Coronary artery (tissue), 2 donors: ENCODE measurements at regions not wholly inside any gene's neighbourhood (a gene's known extent, or its start where the extent isn't known, plus 50 kb on each side); places are given as distances from the start of the nearest gene placed in this dataset.
"Not testable (repeated sequence)": the region's sequence is repeated elsewhere in the genome, so short reads cannot be mapped to it uniquely, and the experiment has no call there.

Experiments used
- DNase-seq: peaks from one replicate; pipeline ENCODE4 v3.0.0-alpha.2; 2017; ENCODE audit warnings: low spot score
- H3K27ac ChIP-seq, 2 donors: fragments of 200-600 bp; sonication (generic); one replicate each; pipeline ENCODE4 v1.5.1; 2016 to 2019
- H3K4me3 ChIP-seq: fragments of 200-600 bp; sonication (generic); 2 replicates; pipeline ENCODE4 v1.5.1; 2016; ENCODE audit warnings: mild to moderate bottlenecking, moderate library complexity
- CTCF ChIP-seq: fragments of 200-600 bp; sonication (generic); IDR thresholded peaks from one replicate; pipeline ENCODE4 v1.5.1; 2019; ENCODE audit warnings: antibody characterized with exemption

- no peak overlapping the region for H3K4me3 ChIP-seq
- no peak for TF ChIP-seq CTCF
- no peak overlapping the region for H3K27ac ChIP-seq
- DNase-seq: no peak
Measured at GRCh38 chr5:153275695-153276094, 214.8 kb upstream of the GRIA1 start.

- H3K4me3 ChIP-seq: no peak overlapping the region
- DNase-seq: no peak
- H3K27ac ChIP-seq: no peak overlapping the region
- no peak for TF ChIP-seq CTCF
Measured at GRCh38 chr5:153276151-153276550, 214.3 kb upstream of the GRIA1 start.

- not testable (repeated sequence) for H3K4me3 ChIP-seq, DNase-seq, H3K27ac ChIP-seq
Measured at GRCh38 chr5:153296251-153296844, 194.1 kb upstream of the GRIA1 start.

- Histone ChIP-seq H3K4me3 (no peak overlapping the region), H3K27ac (no peak overlapping the region)
- DNase-seq: no peak
- no peak for TF ChIP-seq CTCF
Measured at GRCh38 chr5:153299891-153300290, 190.6 kb upstream of the GRIA1 start.

GRCh38 chr5:153308282-153308681, 182.2 kb upstream of the GRIA1 start:
- H3K27ac ChIP-seq: no peak overlapping the region
- no peak for DNase-seq
- H3K4me3 ChIP-seq: no peak overlapping the region
- TF ChIP-seq CTCF: no peak

- Histone ChIP-seq H3K27ac (no peak overlapping the region), H3K4me3 (no peak overlapping the region)
- no peak for TF ChIP-seq CTCF
- no peak for DNase-seq
Measured at GRCh38 chr5:153318556-153318955, 171.9 kb upstream of the GRIA1 start.

GRCh38 chr5:153321478-153321877, 169.0 kb upstream of the GRIA1 start:
- H3K4me3 ChIP-seq: no peak overlapping the region
- no peak overlapping the region for H3K27ac ChIP-seq
- no peak for TF ChIP-seq CTCF
- no peak for DNase-seq

- TF ChIP-seq CTCF: no peak
- no peak overlapping the region for H3K27ac ChIP-seq
- H3K4me3 ChIP-seq: no peak overlapping the region
- no peak for DNase-seq
Measured at GRCh38 chr5:153340139-153340538, 150.3 kb upstream of the GRIA1 start.
